Ovary (tissue), 7 donors: ENCODE measurements at regions not wholly inside any gene's neighbourhood (a gene's known extent, or its start where the extent isn't known, plus 50 kb on each side); places are given as distances from the start of the nearest gene placed in this dataset.

ENCODE experiments used
- DNase-seq, 5 donors: peaks; one replicate each; pipeline ENCODE4 v3.0.0-alpha.2; 2019 to 2020
- H3K27ac ChIP-seq, 2 donors: fragments of 200-600 bp; one replicate each; pipeline versions ENCODE4 v1.5.1 to v1.8.0; 2019 to 2022
- H3K27me3 ChIP-seq: fragments of 200-600 bp; one replicate; pipeline ENCODE4 v1.8.0; 2022
- H3K36me3 ChIP-seq: fragments of 200-600 bp; sonication (generic); one replicate; pipeline ENCODE4 v1.5.1; 2019
- H3K4me1 ChIP-seq: one replicate; pipeline ENCODE4 v1.8.1; 2013; ENCODE audit warnings: mild to moderate bottlenecking, moderate library complexity; ENCODE audit not compliant: insufficient read depth
- H3K4me3 ChIP-seq: fragments of 200-600 bp; sonication (generic); one replicate; pipeline ENCODE4 v1.5.1; 2017
- H3K9me3 ChIP-seq, 2 donors: fragments of 200-600 bp in 1 of 2; sonication (generic) in 1 of 2; one replicate each; pipeline versions ENCODE4 v1.5.1 to v1.8.1; 2013 to 2019; ENCODE audit warnings: mild to moderate bottlenecking in 1 of 2, moderate library complexity in 1 of 2
- CTCF ChIP-seq, 3 donors: fragments of 450-650 bp in 2 of 3; fragments of 200-600 bp in 1 of 3; IDR thresholded peaks; one replicate each; pipeline versions ENCODE4 v1.5.1 to v1.8.0; 2016 to 2022; ENCODE audit warnings: antibody characterized with exemption in 3 of 3, mild to moderate bottlenecking in 1 of 3
- EP300 ChIP-seq: sonication (generic); formaldehyde crosslinking; IDR thresholded peaks from one replicate; pipeline ENCODE4 v1.6.1; 2017; ENCODE audit warnings: antibody characterized with exemption
- POLR2A ChIP-seq: fragments of 450-650 bp; IDR thresholded peaks from one replicate; pipeline ENCODE4 v1.6.1; 2017; ENCODE audit warnings: antibody characterized with exemption, mild to moderate bottlenecking, moderate library complexity
- WGBS, 3 donors: extraction: QIAGEN DNeasy Blood & Tissue Kit in 1 of 3; methylation state at CpG; one replicate each; pipeline versions ENCODE4 v1.1.5 to v1.1.7; 2013 to 2017; 5-methylcytosine and 5-hydroxymethylcytosine counted together
- intact Hi-C, 4 donors: fragments of 100-400 bp; cut with DNase I; formaldehyde crosslinking; loops; one replicate each; pipeline versions ENCODE4 v1.11.0 to v1.15.1; 2022 to 2023
- donor health status: DM: no; HTN: no; CAD: no; lungs with moderate emphysema.
- donor health status: DM: no; HTN: no; CAD: no.
- donor health status: Bipolar disorder and iron deficiency.
- donor health status: DM: no; HTN: no; CAD: no.
- donor health status: DM: yes; HTN: yes; CAD: no.

- WGBS, 3 donors = 93 to 100% (median 95%) methylated on average over 1 of the region's 1 CpG
- TF ChIP-seq CTCF (IDR thresholded peaks at IDR 0.05) (no peak), POLR2A (no peak), EP300 (no peak)
Observed at GRCh38 chr2:138359532-138359931, 142.0 kb upstream of the SPOPL start.

GRCh38 chr2:138364554-138365162 lies 136.9 kb upstream of the SPOPL start:
- intact Hi-C loops = no loop called here
- 11 to 36% (median 21%) methylated on average over 1 of the region's 1 CpG for WGBS, 3 donors
- no peaks in the 10 kb centered on the region for H3K27me3 ChIP-seq
- no peaks in the 10 kb centered on the region for H3K36me3 ChIP-seq
- DNase-seq = no peak
- H3K9me3 ChIP-seq = no peaks in the 10 kb centered on the region
- peaks cover 7% of the 10 kb centered on the region for H3K4me1 ChIP-seq
- peak overlapping the region in 1 of 2 donors; percentile 58 for H3K27ac ChIP-seq
- H3K4me3 ChIP-seq = no peak overlapping the region
- no peak for TF ChIP-seq EP300
- TF ChIP-seq CTCF (IDR thresholded peaks at IDR 0.05) = no peak
- TF ChIP-seq POLR2A = no peak

More at GRCh38 chr2:138359532-138359931, 142.0 kb upstream of the SPOPL start:
- no peak for DNase-seq
- Histone ChIP-seq H3K4me1 (peaks cover 4% of the 10 kb centered on the region), H3K4me3 (no peak overlapping the region), H3K36me3 (no peaks in the 10 kb centered on the region), H3K27me3 (no peaks in the 10 kb centered on the region), H3K27ac (no peak overlapping the region), H3K9me3 (no peaks in the 10 kb centered on the region)
- intact Hi-C loops = no loop called here

GRCh38 chr2:138365581-138365980 lies 136.0 kb upstream of the SPOPL start:
- Histone ChIP-seq H3K9me3 (no peaks in the 10 kb centered on the region), H3K27me3 (no peaks in the 10 kb centered on the region), H3K4me3 (no peak overlapping the region), H3K36me3 (no peaks in the 10 kb centered on the region), H3K27ac (peak overlapping the region in 1 of 2 donors; percentile 58), H3K4me1 (peaks cover 7% of the 10 kb centered on the region)
- WGBS, 3 donors = 21 to 27% (median 22%) methylated on average over 3 of the region's 3 CpGs
- intact Hi-C loops = no loop called here
- TF ChIP-seq EP300 = no peak
- TF ChIP-seq POLR2A = no peak
- TF ChIP-seq CTCF (IDR thresholded peaks at IDR 0.05) = no peak
- DNase-seq = no peak

GRCh38 chr2:138369856-138370255 lies 131.7 kb upstream of the SPOPL start:
- Histone ChIP-seq H3K4me1 (peaks cover 3% of the 10 kb centered on the region), H3K27me3 (no peaks in the 10 kb centered on the region), H3K27ac (no peak overlapping the region), H3K4me3 (no peak overlapping the region), H3K36me3 (no peaks in the 10 kb centered on the region), H3K9me3 (no peaks in the 10 kb centered on the region)
- intact Hi-C loops = loop anchor here in 1 of 4 donors (10.0 kb wide), 2 partner anchors 415 to 425 kb away; partner anchors contain the start of gene NXPH2
- no peak for DNase-seq
- TF ChIP-seq EP300 (no peak), POLR2A (no peak), CTCF (IDR thresholded peaks at IDR 0.05) (no peak)
